CD4-positive, alpha-beta memory T cell (primary cell): ENCODE measurements at regions not wholly inside any gene's neighbourhood (a gene's known extent, or its start where the extent isn't known, plus 50 kb on each side); places are given as distances from the start of the nearest gene placed in this dataset.

Source experiments
- CTCF ChIA-PET: fragments of 350-600 bp; sonication (Branson Sonifier 250); formaldehyde crosslinking; loops from one replicate; lab custom pipeline; 2021; ENCODE audit warnings: inconsistent platforms; ENCODE audit not compliant: partially characterized antibody; lab: Charles Lee
- POLR2A ChIA-PET: fragments of 350-600 bp; sonication (Branson Sonifier 250); formaldehyde crosslinking; loops from one replicate; lab custom pipeline; 2021; ENCODE audit not compliant: partially characterized antibody; lab: Charles Lee
- DNase-seq, 5 donors: peaks; one replicate each; pipeline versions ENCODE4 v3.0.0 to v3.0.0-alpha.2; 2020 to 2022; ENCODE audit warnings: mixed read lengths in 1 of 5
- H3K27ac ChIP-seq: one replicate; pipeline ENCODE4 v1.7.0; 2013; ENCODE audit warnings: low read depth, low read length
- H3K27me3 ChIP-seq: 2 replicates; pipeline ENCODE4 v1.7.0; 2013; ENCODE audit warnings: mild to moderate bottlenecking, low read length, moderate library complexity; ENCODE audit not compliant: insufficient read depth
- H3K36me3 ChIP-seq: 2 replicates; pipeline ENCODE4 v1.7.0; 2013; ENCODE audit warnings: mild to moderate bottlenecking, low read length, moderate library complexity; ENCODE audit not compliant: insufficient read depth
- H3K4me1 ChIP-seq: 2 replicates; pipeline ENCODE4 v1.7.0; 2013; ENCODE audit warnings: mild to moderate bottlenecking, low read length, moderate library complexity; ENCODE audit not compliant: insufficient read depth
- H3K4me3 ChIP-seq, 2 donors: one replicate each; pipeline ENCODE4 v1.7.0; 2013; ENCODE audit warnings: low read length in 2 of 2, mild to moderate bottlenecking in 1 of 2
- H3K9me3 ChIP-seq, 2 donors: one replicate each; pipeline ENCODE4 v1.7.0; 2013; ENCODE audit warnings: low read length in 2 of 2, control low read depth in 1 of 2; ENCODE audit not compliant: control insufficient read depth in 1 of 2
- H3K27ac Mint-ChIP-seq, 7 donors: one replicate each; pipeline ENCODE4 v1.8.0; 2020 to 2021; ENCODE audit warnings: mixed read lengths in 7 of 7, mild to moderate bottlenecking in 6 of 7, inconsistent platforms in 3 of 7, moderate library complexity in 3 of 7
- H3K27me3 Mint-ChIP-seq, 2 donors: one replicate each; pipeline ENCODE4 v1.8.0; 2020 to 2021; ENCODE audit warnings: mixed read lengths in 2 of 2
- H3K36me3 Mint-ChIP-seq, 2 donors: one replicate each; pipeline ENCODE4 v1.8.0; 2020 to 2021; ENCODE audit warnings: mixed read lengths in 2 of 2, inconsistent platforms in 1 of 2, mild to moderate bottlenecking in 1 of 2
- H3K4me1 Mint-ChIP-seq, 4 donors: one replicate each; pipeline ENCODE4 v1.8.0; 2020 to 2021; ENCODE audit warnings: mixed read lengths in 4 of 4, mild to moderate bottlenecking in 1 of 4
- H3K4me3 Mint-ChIP-seq, 8 donors: one replicate each; pipeline ENCODE4 v1.8.0; 2020 to 2021; ENCODE audit warnings: mixed read lengths in 8 of 8, mild to moderate bottlenecking in 7 of 8, moderate library complexity in 6 of 8, inconsistent platforms in 3 of 8
- H3K9me3 Mint-ChIP-seq, 8 donors: one replicate each; pipeline ENCODE4 v1.8.0; 2020 to 2021; ENCODE audit warnings: mixed read lengths in 8 of 8, mild to moderate bottlenecking in 5 of 8, inconsistent platforms in 3 of 8, moderate library complexity in 1 of 8
- intact Hi-C: fragments of 100-400 bp; cut with micrococcal nuclease; formaldehyde crosslinking; loops from one replicate; pipeline ENCODE4 v1.15.1; 2023

GRCh38 chr21:36255663-36256062 is 64.3 kb upstream of the MORC3 start:
- Histone ChIP-seq H3K36me3 (peaks cover 19% of the 10 kb centered on the region), H3K4me1 (peaks cover 16% of the 10 kb centered on the region), H3K9me3 (no peaks in the 10 kb centered on the region), H3K4me3 (no peak overlapping the region), H3K27me3 (no peaks in the 10 kb centered on the region), H3K27ac (no peak overlapping the region)
- CTCF ChIA-PET: interaction anchor here (1.1 to 1.6 kb wide), 4 partner anchors 9 to 74 kb away, joined by 3 to 4 read pairs (median 3); partner anchors contain the start of gene MORC3
- H3K27me3 Mint-ChIP-seq: no peaks in the 10 kb centered on the region
- POLR2A ChIA-PET: no interaction called here
- peaks cover 12 to 24% (median 18%) of the 10 kb centered on the region in 4 donors for H3K4me1 Mint-ChIP-seq
- intact Hi-C loops: no loop called here
- H3K9me3 Mint-ChIP-seq: no peaks in the 10 kb centered on the region
- H3K36me3 Mint-ChIP-seq: peaks cover 57 to 60% of the 10 kb centered on the region in 2 donors
- peak overlapping the region in 1 of 7 donors; percentile 61 for H3K27ac Mint-ChIP-seq
- no peak overlapping the region for H3K4me3 Mint-ChIP-seq
- DNase-seq: no peak

GRCh38 chr21:36257657-36258056 is 62.3 kb upstream of the MORC3 start:
- POLR2A ChIA-PET: no interaction called here
- Histone ChIP-seq H3K9me3 (no peaks in the 10 kb centered on the region), H3K4me3 (no peak overlapping the region), H3K27me3 (no peaks in the 10 kb centered on the region), H3K4me1 (peaks cover 19% of the 10 kb centered on the region), H3K27ac (no peak overlapping the region), H3K36me3 (peaks cover 15% of the 10 kb centered on the region)
- Mint-ChIP-seq H3K27me3 (no peaks in the 10 kb centered on the region), H3K9me3 (no peaks in the 10 kb centered on the region), H3K4me3 (peak overlapping the region in 4 of 8 donors; percentile 1 to 63 (median 41)), H3K4me1 (peaks cover 13 to 27% (median 20%) of the 10 kb centered on the region in 4 donors), H3K27ac (peak overlapping the region in 2 of 7 donors; percentile 36 to 55), H3K36me3 (peaks cover 49% of the 10 kb centered on the region in 2 donors)
- DNase-seq: no peak
- intact Hi-C loops: no loop called here
- CTCF ChIA-PET: no interaction called here

- H3K36me3 ChIP-seq: peaks cover 10% of the 10 kb centered on the region
- H3K4me1 ChIP-seq: peaks cover 12% of the 10 kb centered on the region
- peaks cover 10 to 17% (median 15%) of the 10 kb centered on the region in 4 donors for H3K4me1 Mint-ChIP-seq
- H3K27me3 Mint-ChIP-seq: no peaks in the 10 kb centered on the region
- H3K27ac Mint-ChIP-seq: peak overlapping the region; percentile 57 to 95 (median 90)
- H3K27ac ChIP-seq: peak overlapping the region; percentile 44
- CTCF ChIA-PET: interaction anchor here (0.7 to 5.1 kb wide), 12 partner anchors 17 to 137 kb away, joined by 3 to 29 read pairs (median 6); partner anchors contain the start of gene MORC3
- no peaks in the 10 kb centered on the region for H3K9me3 Mint-ChIP-seq
- H3K4me3 ChIP-seq: peak overlapping the region; percentile 30 to 61
- intact Hi-C loops: loop anchor here (1.0 kb wide), 4 partner anchors 29 to 104 kb away; partner anchors contain the start of genes DOP1B and MORC3
- POLR2A ChIA-PET: interaction anchor here (0.6 to 3.7 kb wide), 4 partner anchors 28 to 62 kb away, joined by 4 to 21 read pairs (median 6); partner anchors contain the start of gene MORC3
- H3K36me3 Mint-ChIP-seq: peaks cover 39 to 41% of the 10 kb centered on the region in 2 donors
- DNase-seq: peak; percentile 58 to 72 (median 67)
- peak overlapping the region; percentile 76 to 87 (median 86) for H3K4me3 Mint-ChIP-seq
- H3K27me3 ChIP-seq: no peaks in the 10 kb centered on the region
- H3K9me3 ChIP-seq: no peaks in the 10 kb centered on the region
These were observed 59.8 kb upstream of the MORC3 start for GRCh38 chr21:36260030-36260787.

GRCh38 chr21:36260802-36261201 is 59.2 kb upstream of the MORC3 start:
- Histone ChIP-seq H3K27ac (peak overlapping the region; percentile 44), H3K27me3 (no peaks in the 10 kb centered on the region), H3K4me3 (peak overlapping the region; percentile 30 to 61), H3K9me3 (no peaks in the 10 kb centered on the region), H3K4me1 (peaks cover 12% of the 10 kb centered on the region), H3K36me3 (peaks cover 10% of the 10 kb centered on the region)
- peak overlapping the region in 6 of 7 donors; percentile 57 to 95 (median 91) for H3K27ac Mint-ChIP-seq
- H3K4me1 Mint-ChIP-seq: peaks cover 10 to 17% (median 15%) of the 10 kb centered on the region in 4 donors
- H3K36me3 Mint-ChIP-seq: peaks cover 41 to 42% of the 10 kb centered on the region in 2 donors
- peak overlapping the region; percentile 76 to 87 (median 86) for H3K4me3 Mint-ChIP-seq
- H3K9me3 Mint-ChIP-seq: no peaks in the 10 kb centered on the region
- no peaks in the 10 kb centered on the region for H3K27me3 Mint-ChIP-seq
- POLR2A ChIA-PET: interaction anchor here (0.6 to 3.7 kb wide), 2 partner anchors 60 to 62 kb away, joined by 4 to 21 read pairs; partner anchors contain the start of gene MORC3
- CTCF ChIA-PET: interaction anchor here (0.7 to 5.1 kb wide), 10 partner anchors 28 to 138 kb away, joined by 3 to 29 read pairs (median 7); partner anchors contain the start of gene MORC3
- intact Hi-C loops: loop anchor here (1.0 kb wide), 4 partner anchors 28 to 105 kb away; partner anchors contain the start of genes DOP1B and MORC3
- no peak for DNase-seq

GRCh38 chr21:36261459-36261858 is 58.5 kb upstream of the MORC3 start:
- Histone ChIP-seq H3K27ac (no peak overlapping the region), H3K9me3 (no peaks in the 10 kb centered on the region), H3K4me3 (no peak overlapping the region), H3K36me3 (peaks cover 9% of the 10 kb centered on the region), H3K27me3 (no peaks in the 10 kb centered on the region), H3K4me1 (peaks cover 12% of the 10 kb centered on the region)
- Mint-ChIP-seq H3K27me3 (no peaks in the 10 kb centered on the region), H3K36me3 (peaks cover 39 to 43% of the 10 kb centered on the region in 2 donors), H3K9me3 (no peaks in the 10 kb centered on the region), H3K4me1 (peaks cover 10 to 17% (median 15%) of the 10 kb centered on the region in 4 donors), H3K27ac (no peak overlapping the region), H3K4me3 (no peak overlapping the region)
- intact Hi-C loops: no loop called here
- POLR2A ChIA-PET: interaction anchor here (3.7 kb wide), 1 partner anchor 59 kb away, joined by 21 read pairs; the partner anchor contains the start of gene MORC3
- no peak for DNase-seq
- CTCF ChIA-PET: interaction anchor here (0.7 to 5.1 kb wide), 7 partner anchors 27 to 118 kb away, joined by 3 to 29 read pairs (median 13); partner anchors contain the start of gene MORC3

- Mint-ChIP-seq H3K27me3 (no peaks in the 10 kb centered on the region), H3K9me3 (no peaks in the 10 kb centered on the region), H3K4me1 (peaks cover 7 to 17% (median 12%) of the 10 kb centered on the region in 4 donors), H3K36me3 (peaks cover 31 to 39% of the 10 kb centered on the region in 2 donors), H3K4me3 (no peak overlapping the region), H3K27ac (no peak overlapping the region)
- Histone ChIP-seq H3K36me3 (peaks cover 5% of the 10 kb centered on the region), H3K4me1 (peaks cover 12% of the 10 kb centered on the region), H3K27me3 (no peaks in the 10 kb centered on the region), H3K27ac (no peak overlapping the region), H3K9me3 (no peaks in the 10 kb centered on the region), H3K4me3 (no peak overlapping the region)
- POLR2A ChIA-PET: interaction anchor here (0.6 to 0.8 kb wide), 2 partner anchors 25 to 124 kb away, joined by 3 read pairs; no protein-coding TSS in a partner anchor
- intact Hi-C loops: no loop called here
- DNase-seq: no peak
- CTCF ChIA-PET: interaction anchor here (0.7 to 5.1 kb wide), 7 partner anchors 10 to 140 kb away, joined by 3 to 28 read pairs (median 3); partner anchors contain the start of gene MORC3
These were observed 56.2 kb upstream of the MORC3 start for GRCh38 chr21:36263797-36264196.
